Lung (tissue), 11 donors: ENCODE measurements at regions not wholly inside any gene's neighbourhood (a gene's known extent, or its start where the extent isn't known, plus 50 kb on each side); places are given as distances from the start of the nearest gene placed in this dataset.

ENCODE experiments used
- ATAC-seq: fragments of 200-7000 bp; cut with Tn5 transposase; one replicate; pipeline ENCODE4 v1.9.1; 2020; ENCODE audit warnings: moderate number of reproducible peaks; ENCODE audit not compliant: insufficient read depth, low FRiP score
- DNase-seq, 3 donors: peaks; one replicate each; pipeline ENCODE4 v3.0.0-alpha.2; 2013 to 2017
- H3K27ac ChIP-seq, 2 donors: one replicate each; pipeline ENCODE4 v1.5.1; 2013; ENCODE audit warnings: mild to moderate bottlenecking in 2 of 2, moderate library complexity in 2 of 2, control low read depth in 1 of 2, inconsistent platforms in 1 of 2, low read depth in 1 of 2, low read length in 1 of 2
- H3K27me3 ChIP-seq, 3 donors: one replicate each; pipeline ENCODE4 v1.5.1; 2013; ENCODE audit warnings: low read length in 2 of 3; ENCODE audit not compliant: control insufficient read depth in 3 of 3, insufficient read depth in 3 of 3
- H3K36me3 ChIP-seq, 4 donors: one replicate each; pipeline ENCODE4 v1.5.1; 2013; ENCODE audit warnings: low read length in 4 of 4, mild to moderate bottlenecking in 1 of 4, moderate library complexity in 1 of 4; ENCODE audit not compliant: control insufficient read depth in 4 of 4, insufficient read depth in 4 of 4
- H3K4me1 ChIP-seq, 5 donors: one replicate each; pipeline ENCODE4 v1.5.1; 2013; ENCODE audit warnings: low read length in 5 of 5, mild to moderate bottlenecking in 2 of 5, moderate library complexity in 1 of 5; ENCODE audit not compliant: control insufficient read depth in 5 of 5, insufficient read depth in 5 of 5
- H3K4me3 ChIP-seq: one replicate; pipeline ENCODE4 v1.5.1; 2013; ENCODE audit warnings: mild to moderate bottlenecking, control low read depth, moderate library complexity
- H3K9ac ChIP-seq, 2 donors: one replicate each; pipeline ENCODE4 v1.5.1; 2013; ENCODE audit warnings: low read length in 2 of 2, control low read depth in 1 of 2; ENCODE audit not compliant: insufficient read depth in 1 of 2
- H3K9me3 ChIP-seq, 4 donors: one replicate each; pipeline ENCODE4 v1.5.1; 2013; ENCODE audit warnings: low read length in 3 of 4, mild to moderate bottlenecking in 1 of 4, moderate library complexity in 1 of 4; ENCODE audit not compliant: control insufficient read depth in 4 of 4, insufficient read depth in 3 of 4
- CTCF ChIP-seq: IDR thresholded peaks from 2 replicates; pipeline ENCODE4 v1.5.1; 2012; ENCODE audit warnings: mild to moderate bottlenecking; ENCODE audit errors: control extremely low read depth, extremely low read depth
- WGBS, 2 donors: extraction: QIAGEN DNeasy Blood & Tissue Kit; methylation state at CpG; one replicate each; pipeline ENCODE4 v1.1.7; 2013; 5-methylcytosine and 5-hydroxymethylcytosine counted together
- donor health status: control.
- donor health status: control.
- donor health status: Bipolar disorder and iron deficiency.
- donor health status: healthy.
- donor health status: DM: yes; HTN: yes; CAD: no.

GRCh38 chr3:180798197-180798596 is 114.3 kb upstream of the FXR1 start:
- no peaks in the 10 kb centered on the region for H3K4me1 ChIP-seq
- no peak overlapping the region for H3K4me3 ChIP-seq
- H3K27me3 ChIP-seq: no peaks in the 10 kb centered on the region
- H3K27ac ChIP-seq: no peak overlapping the region
- no peak for DNase-seq
- no peaks in the 10 kb centered on the region for H3K36me3 ChIP-seq
- no peaks in the 10 kb centered on the region for H3K9me3 ChIP-seq
- 57 to 68% methylated on average over 4 of the region's 4 CpGs for WGBS, 2 donors
- ATAC-seq: no peak
- no peak for TF ChIP-seq CTCF
- H3K9ac ChIP-seq: no peak overlapping the region

- peak in 2 of 3 donors; percentile 35 to 39 for DNase-seq
Observed at GRCh38 chr3:180802837-180803236, 109.6 kb upstream of the FXR1 start.

GRCh38 chr3:180804916-180805315 is 107.6 kb upstream of the FXR1 start:
- Histone ChIP-seq H3K4me1 (peaks cover 0 to 3% (median 0%) of the 10 kb centered on the region in 5 donors), H3K9me3 (no peaks in the 10 kb centered on the region), H3K4me3 (no peak overlapping the region), H3K36me3 (no peaks in the 10 kb centered on the region), H3K9ac (peak overlapping the region in 1 of 2 donors; percentile 32), H3K27ac (no peak overlapping the region), H3K27me3 (no peaks in the 10 kb centered on the region)
- TF ChIP-seq CTCF: no peak
- 43 to 54% methylated on average over 6 of the region's 6 CpGs for WGBS, 2 donors
- ATAC-seq (no peak), DNase-seq (peak; percentile 44 to 70 (median 66))

More at GRCh38 chr3:180802837-180803236, 109.6 kb upstream of the FXR1 start:
- H3K9me3 ChIP-seq: no peaks in the 10 kb centered on the region
- TF ChIP-seq CTCF: no peak
- H3K4me1 ChIP-seq: peaks cover 0 to 3% (median 0%) of the 10 kb centered on the region in 5 donors
- H3K4me3 ChIP-seq: no peak overlapping the region
- H3K9ac ChIP-seq: no peak overlapping the region
- no peaks in the 10 kb centered on the region for H3K27me3 ChIP-seq
- H3K36me3 ChIP-seq: no peaks in the 10 kb centered on the region
- no peak overlapping the region for H3K27ac ChIP-seq
- no peak for ATAC-seq
